ENCODE measurements at regions not wholly inside any gene's neighbourhood (a gene's known extent, or its start where the extent isn't known, plus 50 kb on each side); places are given as distances from the start of the nearest gene placed in this dataset.

GRCh38 chr10:81042647-81043046 is 504.9 kb downstream of the SH2D4B start (continued):
- no peak for TF ChIP-seq JUND (IDR thresholded peaks at IDR 0.05; ENCODE audit: low read length)
- TF ChIP-seq CHD2 (IDR thresholded peaks at IDR 0.05; ENCODE audit: low read length), result no peak
